Brain pericyte (primary cell): ENCODE measurements at regions not wholly inside any gene's neighbourhood (a gene's known extent, or its start where the extent isn't known, plus 50 kb on each side); places are given as distances from the start of the nearest gene placed in this dataset.

Source experiments
- DNase-seq: peaks from one replicate; pipeline ENCODE4 v3.0.0-alpha.2; 2012; ENCODE audit warnings: low read depth, low spot score

GRCh38 chr22:48898524-48899250 is 929.0 kb downstream of the BRD1 start:
- no peak for DNase-seq

GRCh38 chr22:48897645-48898370 is 929.9 kb downstream of the BRD1 start:
- no peak for DNase-seq

GRCh38 chr22:48896766-48897644 is 930.7 kb downstream of the BRD1 start:
- DNase-seq: no peak

GRCh38 chr22:48895831-48896765 is 931.6 kb downstream of the BRD1 start:
- DNase-seq: no peak

GRCh38 chr22:48895336-48895735 is 932.3 kb downstream of the BRD1 start:
- DNase-seq: no peak

GRCh38 chr22:48894804-48895250 is 932.8 kb downstream of the BRD1 start:
- DNase-seq: no peak

- DNase-seq: no peak
Measured at GRCh38 chr22:48894064-48894671, 933.5 kb downstream of the BRD1 start.

- DNase-seq: no peak
Measured at GRCh38 chr22:48893288-48894063, 934.2 kb downstream of the BRD1 start.

- no peak for DNase-seq
Measured at GRCh38 chr22:48892578-48893287, 934.9 kb downstream of the BRD1 start.

GRCh38 chr22:48891688-48892577 is 935.7 kb downstream of the BRD1 start:
- DNase-seq: no peak

GRCh38 chr22:48890693-48891554 is 936.7 kb downstream of the BRD1 start:
- DNase-seq: no peak

GRCh38 chr22:48889887-48890692 is 937.6 kb downstream of the BRD1 start:
- no peak for DNase-seq

GRCh38 chr22:48889209-48889830 is 938.4 kb downstream of the BRD1 start:
- no peak for DNase-seq

GRCh38 chr22:48888466-48889208 is 939.0 kb downstream of the BRD1 start:
- no peak for DNase-seq
